ENCODE measurements at regions not wholly inside any gene's neighbourhood (a gene's known extent, or its start where the extent isn't known, plus 50 kb on each side); places are given as distances from the start of the nearest gene placed in this dataset.

DNA sequence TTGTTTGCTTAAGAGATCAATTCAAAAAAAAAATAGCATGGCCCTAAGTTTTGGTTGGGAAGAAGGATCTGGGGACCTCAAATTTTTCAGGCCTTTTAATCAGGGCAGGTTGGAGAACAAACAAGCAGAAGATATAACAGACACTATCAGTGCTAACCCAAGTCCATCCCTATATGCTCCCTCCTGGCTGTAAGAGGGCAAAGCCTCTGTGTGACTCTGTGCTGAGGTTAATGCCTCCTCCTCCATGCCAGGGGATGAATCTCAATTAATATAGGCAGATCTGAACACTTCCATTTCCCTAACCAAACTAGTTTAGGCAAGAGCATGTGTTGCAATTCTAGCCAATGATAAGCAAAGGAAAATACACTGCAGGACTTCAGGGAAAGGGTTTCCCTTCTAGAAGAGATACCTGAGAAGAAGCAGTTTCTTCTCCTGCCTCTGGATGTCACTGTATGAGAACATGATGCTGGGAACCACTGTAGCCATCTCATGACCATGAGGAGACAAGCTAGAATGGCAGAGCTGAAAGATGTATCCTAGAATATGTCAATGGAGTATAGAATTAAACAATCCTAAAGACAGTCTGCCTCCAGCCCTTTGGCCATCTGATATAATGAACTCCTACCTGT lies 76.0 kb downstream of the CHD9NB start:
- H3K27ac ChIP-seq, result no peak overlapping the region
- TF ChIP-seq, protein P1, sequence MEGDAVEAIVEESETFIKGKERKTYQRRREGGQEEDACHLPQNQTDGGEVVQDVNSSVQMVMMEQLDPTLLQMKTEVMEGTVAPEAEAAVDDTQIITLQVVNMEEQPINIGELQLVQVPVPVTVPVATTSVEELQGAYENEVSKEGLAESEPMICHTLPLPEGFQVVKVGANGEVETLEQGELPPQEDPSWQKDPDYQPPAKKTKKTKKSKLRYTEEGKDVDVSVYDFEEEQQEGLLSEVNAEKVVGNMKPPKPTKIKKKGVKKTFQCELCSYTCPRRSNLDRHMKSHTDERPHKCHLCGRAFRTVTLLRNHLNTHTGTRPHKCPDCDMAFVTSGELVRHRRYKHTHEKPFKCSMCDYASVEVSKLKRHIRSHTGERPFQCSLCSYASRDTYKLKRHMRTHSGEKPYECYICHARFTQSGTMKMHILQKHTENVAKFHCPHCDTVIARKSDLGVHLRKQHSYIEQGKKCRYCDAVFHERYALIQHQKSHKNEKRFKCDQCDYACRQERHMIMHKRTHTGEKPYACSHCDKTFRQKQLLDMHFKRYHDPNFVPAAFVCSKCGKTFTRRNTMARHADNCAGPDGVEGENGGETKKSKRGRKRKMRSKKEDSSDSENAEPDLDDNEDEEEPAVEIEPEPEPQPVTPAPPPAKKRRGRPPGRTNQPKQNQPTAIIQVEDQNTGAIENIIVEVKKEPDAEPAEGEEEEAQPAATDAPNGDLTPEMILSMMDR (conservative IDR thresholded peaks at IDR 0.05), result peak; percentile 51

DNA sequence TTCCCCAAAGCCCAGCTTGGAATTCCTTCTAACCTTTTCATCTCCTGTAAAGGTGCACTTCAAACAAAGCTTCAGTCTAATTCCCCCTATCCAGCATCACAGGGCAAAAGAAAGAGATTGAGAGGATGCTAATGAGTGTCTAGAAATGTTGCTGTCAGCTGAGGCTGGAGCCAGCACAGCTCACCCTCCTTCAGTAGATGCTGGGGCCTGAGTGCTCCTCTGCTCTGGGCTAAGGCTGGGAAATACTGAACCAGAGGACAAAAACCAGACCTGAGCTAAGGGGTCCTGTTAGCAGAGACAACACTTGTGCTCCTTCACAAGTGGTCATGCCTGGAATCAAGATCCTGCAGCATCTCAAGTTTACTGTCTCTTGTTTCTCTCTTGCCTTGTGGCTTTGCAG lies 85.0 kb downstream of the CHD9NB start:
- TF ChIP-seq, protein P1 (conservative IDR thresholded peaks at IDR 0.05), result no peak
- no peak overlapping the region for H3K27ac ChIP-seq

DNA sequence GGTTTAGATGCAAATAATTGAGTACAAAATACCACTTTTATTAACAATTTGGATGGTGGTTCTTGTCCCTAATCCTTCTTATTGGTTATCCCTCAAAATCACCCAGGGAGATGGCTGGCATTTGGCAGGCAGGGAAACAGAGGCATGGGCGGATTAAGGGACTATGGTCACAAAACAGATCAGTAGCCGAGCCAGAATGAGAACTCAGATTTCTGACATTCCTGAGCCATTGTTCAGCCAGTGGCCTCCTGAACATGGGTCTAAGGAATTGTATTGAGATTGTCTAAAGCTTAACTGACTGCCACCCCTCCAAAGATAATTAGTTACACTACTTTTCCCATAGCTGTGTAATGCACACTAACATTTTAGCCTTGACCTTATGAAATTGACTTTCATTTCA lies 88.4 kb downstream of the CHD9NB start:
- TF ChIP-seq, protein P1 (conservative IDR thresholded peaks at IDR 0.05), result no peak
- H3K27ac ChIP-seq, result no peak overlapping the region

DNA sequence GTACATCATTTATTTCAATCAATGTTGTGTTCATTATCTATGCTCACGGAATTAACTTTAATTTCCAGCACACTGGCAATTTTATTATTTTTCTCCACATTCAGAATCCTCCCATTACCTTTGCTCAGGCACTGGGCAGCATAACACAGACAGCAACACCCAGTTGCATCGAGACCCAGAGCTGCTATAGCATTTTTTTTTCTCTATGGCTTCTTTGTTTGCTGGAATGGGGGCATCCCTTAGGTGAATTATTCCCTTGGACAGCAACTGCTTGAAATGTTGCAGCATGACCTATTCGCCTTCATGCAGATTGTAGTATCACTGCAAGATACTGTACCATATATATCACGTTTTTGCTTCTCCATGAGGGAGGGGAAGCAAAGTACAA lies 88.8 kb downstream of the CHD9NB start:
- H3K27ac ChIP-seq, result no peak overlapping the region
- TF ChIP-seq, protein P1 (conservative IDR thresholded peaks at IDR 0.05), result no peak

DNA sequence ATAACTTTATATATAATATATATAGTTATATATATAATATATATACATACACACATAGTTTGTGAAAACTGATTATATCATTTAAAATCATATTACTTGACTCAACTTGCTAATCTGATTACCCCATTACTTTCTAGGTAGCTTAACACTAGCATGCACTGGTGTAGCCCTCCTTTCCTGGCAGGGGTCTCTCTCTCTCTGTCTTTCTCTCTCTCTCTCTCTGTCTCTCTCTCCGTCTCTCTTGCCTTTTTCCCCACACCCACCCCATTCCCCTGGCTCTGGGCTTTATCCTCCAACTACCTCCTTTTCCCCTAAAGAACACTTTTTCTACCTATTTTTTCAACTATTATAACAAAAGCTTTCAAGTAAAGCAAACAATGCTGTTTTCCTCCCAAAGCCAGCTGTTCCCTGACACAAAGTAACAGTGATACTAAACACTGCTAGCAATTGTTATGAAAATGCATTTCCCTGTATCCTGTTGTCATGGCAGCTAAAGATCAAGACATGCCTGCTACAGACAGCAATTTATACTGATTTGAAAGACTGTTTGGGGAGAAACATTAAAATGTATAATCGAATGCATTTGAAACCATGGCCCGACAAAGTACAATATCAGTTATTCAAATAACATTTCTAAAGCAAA lies 89.4 kb downstream of the CHD9NB start:
- TF ChIP-seq, protein P1 (conservative IDR thresholded peaks at IDR 0.05), result no peak
- no peak overlapping the region for H3K27ac ChIP-seq

DNA sequence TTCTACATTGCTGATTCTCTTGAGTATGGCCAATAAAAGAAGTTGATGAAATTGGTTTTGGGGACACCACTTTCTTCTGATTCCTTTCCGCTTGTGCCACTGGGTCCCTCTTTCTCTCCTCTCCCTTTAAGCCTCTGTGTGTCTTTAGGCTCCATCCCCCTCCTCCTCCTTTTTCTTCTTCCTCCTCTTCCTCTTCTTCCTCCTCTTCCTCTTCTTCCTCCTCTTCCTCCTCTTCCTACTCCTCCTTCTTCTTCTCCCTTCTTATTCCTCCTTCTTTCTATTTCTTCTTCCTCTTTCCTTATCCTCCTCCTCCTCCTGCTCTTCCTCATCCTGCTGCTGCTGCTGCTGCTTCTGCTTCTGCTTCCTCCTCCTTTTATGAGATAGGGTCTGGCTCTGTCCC lies 93.7 kb downstream of the CHD9NB start:
- TF ChIP-seq, protein P1 (conservative IDR thresholded peaks at IDR 0.05), result no peak

DNA sequence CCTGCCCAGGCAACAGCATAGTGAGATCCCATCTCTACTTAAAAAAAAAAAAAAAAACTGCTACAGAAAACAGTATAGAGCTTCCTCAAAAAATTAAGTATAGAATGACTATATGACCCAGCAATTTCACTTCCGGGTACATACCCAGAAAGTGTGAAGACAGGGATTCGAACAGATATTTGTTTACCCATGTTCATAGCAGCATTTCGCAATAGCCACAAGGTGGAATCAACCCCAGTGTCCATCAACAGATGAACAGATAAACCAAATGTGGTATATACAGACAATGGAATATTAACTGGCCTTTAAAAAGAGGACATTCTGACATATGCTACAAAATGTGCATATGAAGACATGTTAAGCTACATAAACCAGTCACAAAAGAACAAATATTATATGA lies 95.5 kb downstream of the CHD9NB start:
- TF ChIP-seq, protein P1 (conservative IDR thresholded peaks at IDR 0.05), result no peak
- no peak overlapping the region for H3K27ac ChIP-seq

More for the DNA sequence above, 93.7 kb downstream of the CHD9NB start:
- H3K27ac ChIP-seq, result no peak overlapping the region
